ENCODE measurements at regions not wholly inside any gene's neighbourhood (a gene's known extent, or its start where the extent isn't known, plus 50 kb on each side); places are given as distances from the start of the nearest gene placed in this dataset.
"Not testable (repeated sequence)": the region's sequence is repeated elsewhere in the genome, so short reads cannot be mapped to it uniquely, and the experiment has no call there.

DNA sequence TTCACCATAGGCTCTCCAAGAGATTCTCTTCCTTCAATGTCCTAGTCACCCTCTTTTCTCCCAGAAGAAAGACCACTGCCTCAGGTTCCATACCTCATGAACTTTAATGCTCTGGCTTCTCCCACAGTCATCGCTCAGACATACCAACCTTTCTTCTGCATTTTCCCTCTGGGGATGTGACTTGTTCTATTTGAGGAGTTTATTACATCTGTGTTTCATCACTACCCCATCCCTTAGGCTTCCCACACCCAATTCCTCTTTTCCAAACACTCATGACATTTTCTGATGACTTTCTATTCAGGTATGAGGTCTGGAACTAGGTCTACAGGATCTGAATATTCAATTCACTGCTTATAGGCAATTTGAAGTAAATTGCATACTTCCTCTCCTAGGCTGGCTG lies 298.6 kb upstream of the MAP2 start:
- H3K9me3 ChIP-seq = no peaks in the 10 kb centered on the region
- no peaks in the 10 kb centered on the region for H3K36me3 ChIP-seq (ENCODE audit: low read depth, missing control alignments)
- H3K27me3 ChIP-seq = no peaks in the 10 kb centered on the region
- DNase-seq = no peak
- intact Hi-C loops (cut with DNase I; ENCODE audit: low total_unique reads) = no loop called here
- 65 to 91% methylated on average over 1 of the region's 1 CpG for WGBS, 2 donors
- no peak overlapping the region for H3K4me3 ChIP-seq
- no peak overlapping the region for H3K27ac ChIP-seq
- no peaks in the 10 kb centered on the region for H3K4me1 ChIP-seq
- no peak for TF ChIP-seq POLR2A (IDR thresholded peaks at IDR 0.05)
- TF ChIP-seq, protein P1, sequence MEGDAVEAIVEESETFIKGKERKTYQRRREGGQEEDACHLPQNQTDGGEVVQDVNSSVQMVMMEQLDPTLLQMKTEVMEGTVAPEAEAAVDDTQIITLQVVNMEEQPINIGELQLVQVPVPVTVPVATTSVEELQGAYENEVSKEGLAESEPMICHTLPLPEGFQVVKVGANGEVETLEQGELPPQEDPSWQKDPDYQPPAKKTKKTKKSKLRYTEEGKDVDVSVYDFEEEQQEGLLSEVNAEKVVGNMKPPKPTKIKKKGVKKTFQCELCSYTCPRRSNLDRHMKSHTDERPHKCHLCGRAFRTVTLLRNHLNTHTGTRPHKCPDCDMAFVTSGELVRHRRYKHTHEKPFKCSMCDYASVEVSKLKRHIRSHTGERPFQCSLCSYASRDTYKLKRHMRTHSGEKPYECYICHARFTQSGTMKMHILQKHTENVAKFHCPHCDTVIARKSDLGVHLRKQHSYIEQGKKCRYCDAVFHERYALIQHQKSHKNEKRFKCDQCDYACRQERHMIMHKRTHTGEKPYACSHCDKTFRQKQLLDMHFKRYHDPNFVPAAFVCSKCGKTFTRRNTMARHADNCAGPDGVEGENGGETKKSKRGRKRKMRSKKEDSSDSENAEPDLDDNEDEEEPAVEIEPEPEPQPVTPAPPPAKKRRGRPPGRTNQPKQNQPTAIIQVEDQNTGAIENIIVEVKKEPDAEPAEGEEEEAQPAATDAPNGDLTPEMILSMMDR (IDR thresholded peaks at IDR 0.05) = no peak

DNA sequence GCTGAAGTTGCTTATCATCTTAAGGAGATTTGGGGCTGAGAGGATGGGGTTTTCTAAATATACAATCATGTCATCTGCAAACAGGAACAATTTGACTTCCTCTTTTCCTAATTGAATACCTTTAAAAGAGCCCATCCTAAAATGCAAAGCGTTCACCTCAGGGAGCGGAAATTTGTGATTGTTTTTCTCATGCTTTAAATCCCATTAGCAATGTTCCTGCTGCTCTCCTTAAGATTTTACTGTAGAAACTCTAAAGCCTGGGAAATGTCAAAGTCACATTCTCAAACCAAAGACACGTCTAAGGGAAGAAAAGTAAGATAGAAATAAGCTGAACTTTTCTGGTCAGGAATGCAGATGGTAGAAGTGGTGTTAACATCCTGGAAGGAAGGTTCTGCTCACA lies 285.8 kb upstream of the MAP2 start:
- TF ChIP-seq POLR2A (IDR thresholded peaks at IDR 0.05) = no peak
- TF ChIP-seq, protein P1 (IDR thresholded peaks at IDR 0.05) = no peak
- H3K4me1 ChIP-seq = no peaks in the 10 kb centered on the region
- 62 to 66% methylated on average over 3 of the region's 3 CpGs for WGBS, 2 donors
- no peak overlapping the region for H3K27ac ChIP-seq
- H3K4me3 ChIP-seq = no peak overlapping the region
- DNase-seq = no peak
- H3K36me3 ChIP-seq (ENCODE audit: low read depth, missing control alignments) = no peaks in the 10 kb centered on the region
- H3K27me3 ChIP-seq = no peaks in the 10 kb centered on the region
- H3K9me3 ChIP-seq = no peaks in the 10 kb centered on the region
- intact Hi-C loops (cut with DNase I; ENCODE audit: low total_unique reads) = no loop called here

DNA sequence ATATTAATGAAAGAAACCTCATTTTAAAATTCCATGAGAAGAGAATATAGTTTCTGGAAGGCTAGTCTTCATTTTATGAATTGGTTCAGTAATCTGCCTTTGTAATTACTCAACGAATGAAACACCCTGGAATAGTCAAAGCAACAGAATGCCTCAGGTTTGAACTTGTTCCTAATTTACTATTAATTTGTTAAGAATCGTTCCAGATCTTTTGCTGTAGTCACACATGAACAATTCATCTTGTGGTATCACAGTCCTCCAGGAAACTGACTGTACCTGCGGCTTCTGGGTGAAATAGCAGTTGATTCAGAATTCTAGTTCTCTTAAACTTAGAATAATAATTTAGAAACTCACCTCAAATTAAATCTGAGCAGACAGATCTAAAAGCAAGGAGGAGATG lies 282.7 kb upstream of the MAP2 start:
- no peak for TF ChIP-seq POLR2A (IDR thresholded peaks at IDR 0.05)
- TF ChIP-seq, protein P1 (IDR thresholded peaks at IDR 0.05) = no peak
- DNase-seq = no peak
- intact Hi-C loops (cut with DNase I; ENCODE audit: low total_unique reads) = no loop called here
- no peak overlapping the region for H3K4me3 ChIP-seq
- H3K9me3 ChIP-seq = no peaks in the 10 kb centered on the region
- 71 to 85% methylated on average over 3 of the region's 3 CpGs for WGBS, 2 donors
- H3K4me1 ChIP-seq = no peaks in the 10 kb centered on the region
- no peak overlapping the region for H3K27ac ChIP-seq
- H3K36me3 ChIP-seq (ENCODE audit: low read depth, missing control alignments) = no peaks in the 10 kb centered on the region
- H3K27me3 ChIP-seq = no peaks in the 10 kb centered on the region

DNA sequence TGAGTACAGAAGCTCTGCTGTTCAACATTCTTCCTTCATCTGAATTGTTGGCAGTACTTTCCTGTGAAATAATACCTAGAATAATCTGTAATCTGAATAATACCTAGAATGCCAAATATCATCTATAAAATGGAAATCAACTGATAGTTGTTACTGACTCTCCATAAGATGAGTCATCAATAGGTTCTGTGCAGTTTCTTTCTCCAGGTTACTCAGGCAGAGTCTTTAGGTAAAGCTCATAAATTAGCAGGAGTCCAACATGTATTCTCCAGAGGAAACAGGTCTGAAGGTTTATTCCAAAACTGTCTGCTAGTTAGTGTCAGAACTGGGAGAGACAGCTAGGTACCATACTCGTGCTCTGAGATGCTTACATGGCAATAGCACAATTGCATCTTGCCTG lies 282.0 kb upstream of the MAP2 start:
- WGBS, 2 donors = 86 to 89% methylated on average over 1 of the region's 1 CpG
- no peaks in the 10 kb centered on the region for H3K4me1 ChIP-seq
- no peaks in the 10 kb centered on the region for H3K27me3 ChIP-seq
- no peak for DNase-seq
- no peak overlapping the region for H3K4me3 ChIP-seq
- H3K36me3 ChIP-seq (ENCODE audit: low read depth, missing control alignments) = no peaks in the 10 kb centered on the region
- no peaks in the 10 kb centered on the region for H3K9me3 ChIP-seq
- H3K27ac ChIP-seq = no peak overlapping the region
- intact Hi-C loops (cut with DNase I; ENCODE audit: low total_unique reads) = no loop called here
- TF ChIP-seq, protein P1 (IDR thresholded peaks at IDR 0.05) = no peak
- no peak for TF ChIP-seq POLR2A (IDR thresholded peaks at IDR 0.05)

DNA sequence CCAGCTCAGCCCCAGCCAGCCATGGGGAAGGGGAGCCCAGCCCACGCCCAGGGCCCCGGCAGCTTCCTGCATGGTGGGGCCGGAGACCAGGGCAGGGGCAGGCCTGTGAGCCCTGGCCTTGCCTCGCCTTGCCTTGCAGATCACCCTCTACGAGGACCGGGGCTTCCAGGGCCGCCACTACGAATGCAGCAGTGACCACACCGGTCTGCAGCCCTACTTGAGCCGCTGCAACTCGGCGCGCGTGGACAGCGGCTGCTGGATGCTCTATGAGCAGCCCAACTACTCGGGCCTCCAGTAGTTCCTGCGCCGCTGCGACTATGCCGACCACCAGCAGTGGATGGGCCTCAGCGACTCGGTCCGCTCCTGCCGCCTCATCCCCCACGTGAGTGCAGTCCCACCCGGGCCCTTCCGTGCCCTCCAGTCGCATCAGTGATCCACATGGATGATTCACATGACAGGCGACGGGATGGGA lies 278.6 kb upstream of the MAP2 start:
- H3K4me1 ChIP-seq; intact Hi-C loops (cut with DNase I; ENCODE audit: low total_unique reads); DNase-seq; H3K27me3 ChIP-seq; H3K27ac ChIP-seq; H3K9me3 ChIP-seq; H3K36me3 ChIP-seq (ENCODE audit: low read depth, missing control alignments); H3K4me3 ChIP-seq: not testable (repeated sequence)
- WGBS, 2 donors = 58 to 74% methylated on average over 28 to 30 of the region's 30 CpGs
